ENCODE measurements at regions not wholly inside any gene's neighbourhood (a gene's known extent, or its start where the extent isn't known, plus 50 kb on each side); places are given as distances from the start of the nearest gene placed in this dataset.

DNA sequence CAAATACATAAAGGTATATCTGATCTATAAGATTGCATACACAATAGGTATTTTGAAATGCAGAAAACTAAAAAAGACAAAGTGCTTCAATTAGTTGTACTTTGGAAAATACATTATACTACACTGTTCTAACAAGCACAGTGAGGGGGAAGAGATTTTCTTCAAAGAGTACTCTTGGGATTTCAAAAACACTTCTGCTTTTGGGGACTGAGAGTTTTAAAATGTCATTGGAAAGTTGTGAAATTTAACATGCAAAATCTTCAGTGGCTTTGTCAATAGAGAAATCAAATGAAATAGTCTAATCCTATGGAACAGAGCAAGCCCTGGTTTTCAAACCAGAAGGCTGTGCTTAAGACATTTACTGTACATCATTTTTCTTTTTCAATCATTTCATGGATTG lies 322.2 kb upstream of the SEMA6D start:
- Histone ChIP-seq H3K23ac (ENCODE audit: insufficient read length, low read depth, low read length) (no peak overlapping the region), H3K23me2 (ENCODE audit: insufficient read length, low read depth, low read length, poor library complexity, severe bottlenecking) (no peaks in the 10 kb centered on the region), H3K4me2 (ENCODE audit: insufficient read depth, insufficient read length, low read length) (no peak overlapping the region), H3K18ac (ENCODE audit: insufficient read length, low read depth, low read length) (no peak overlapping the region), H3K4me1 (ENCODE audit: insufficient read depth, low read length) (peaks cover 3% of the 10 kb centered on the region; the same call in 1 of the 2 replicates), H4K20me1 (ENCODE audit: control insufficient read depth, insufficient read depth, insufficient read length) (no peaks in the 10 kb centered on the region), H2BK5ac (ENCODE audit: insufficient read length, low read length) (no peak overlapping the region), H4K91ac (ENCODE audit: insufficient read length, low read depth, low read length) (no peak overlapping the region), H3K9me3 (ENCODE audit: control insufficient read depth, low read depth, low read length) (no peaks in the 10 kb centered on the region), H3K27ac (ENCODE audit: insufficient read length, low read depth, low read length) (no peak overlapping the region), H3K56ac (ENCODE audit: insufficient read length, low read depth, low read length) (no peak overlapping the region), H3K9ac (ENCODE audit: extremely low read depth, insufficient read length, low read length) (no peak overlapping the region), H3T11ph (ENCODE audit: low read length) (no peak overlapping the region), H2BK15ac (ENCODE audit: low read depth, low read length) (no peak overlapping the region), H2BK120ac (ENCODE audit: low read depth, low read length, poor library complexity, severe bottlenecking) (no peak overlapping the region), H2BK20ac (ENCODE audit: low read depth, low read length, poor library complexity, severe bottlenecking) (no peak overlapping the region), H3K4ac (ENCODE audit: low read depth, low read length) (no peak overlapping the region), H4K5ac (ENCODE audit: insufficient read length, low read depth, low read length) (no peak overlapping the region), H3K14ac (ENCODE audit: insufficient read depth, low read length) (no peak overlapping the region), H2AFZ (ENCODE audit: low read length) (no peak overlapping the region), H3K27me3 (ENCODE audit: insufficient read depth, low read length) (no peaks in the 10 kb centered on the region), H4K8ac (replicated peaks; ENCODE audit: insufficient read length, low read depth, low read length) (no peak overlapping the region), H3K79me1 (ENCODE audit: insufficient read depth, low read depth, low read length, poor library complexity, severe bottlenecking) (no peaks in the 10 kb centered on the region), H2BK12ac (ENCODE audit: insufficient read length, low read depth, low read length) (no peak overlapping the region), H2AK5ac (ENCODE audit: insufficient read length, low read length) (no peak overlapping the region), H3K79me2 (ENCODE audit: insufficient read depth, low read length) (no peaks in the 10 kb centered on the region)
- Mint-ChIP-seq H3K4me3 (no peak overlapping the region), H3K4me1 (peaks cover 26 to 33% of the 10 kb centered on the region in 2 experiments), H3K9me3 (no peaks in the 10 kb centered on the region), H3K27ac (no peak overlapping the region), H3K36me3 (ENCODE audit: insufficient read depth in 1 of 3, low read depth in 3 of 3) (no peaks in the 10 kb centered on the region), H3K27me3 (ENCODE audit: low read depth) (no peaks in the 10 kb centered on the region; the same call in 1 of the 2 replicates)
- no peak for DNase-seq
- TF ChIP-seq, protein P1, sequence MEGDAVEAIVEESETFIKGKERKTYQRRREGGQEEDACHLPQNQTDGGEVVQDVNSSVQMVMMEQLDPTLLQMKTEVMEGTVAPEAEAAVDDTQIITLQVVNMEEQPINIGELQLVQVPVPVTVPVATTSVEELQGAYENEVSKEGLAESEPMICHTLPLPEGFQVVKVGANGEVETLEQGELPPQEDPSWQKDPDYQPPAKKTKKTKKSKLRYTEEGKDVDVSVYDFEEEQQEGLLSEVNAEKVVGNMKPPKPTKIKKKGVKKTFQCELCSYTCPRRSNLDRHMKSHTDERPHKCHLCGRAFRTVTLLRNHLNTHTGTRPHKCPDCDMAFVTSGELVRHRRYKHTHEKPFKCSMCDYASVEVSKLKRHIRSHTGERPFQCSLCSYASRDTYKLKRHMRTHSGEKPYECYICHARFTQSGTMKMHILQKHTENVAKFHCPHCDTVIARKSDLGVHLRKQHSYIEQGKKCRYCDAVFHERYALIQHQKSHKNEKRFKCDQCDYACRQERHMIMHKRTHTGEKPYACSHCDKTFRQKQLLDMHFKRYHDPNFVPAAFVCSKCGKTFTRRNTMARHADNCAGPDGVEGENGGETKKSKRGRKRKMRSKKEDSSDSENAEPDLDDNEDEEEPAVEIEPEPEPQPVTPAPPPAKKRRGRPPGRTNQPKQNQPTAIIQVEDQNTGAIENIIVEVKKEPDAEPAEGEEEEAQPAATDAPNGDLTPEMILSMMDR (conservative IDR thresholded peaks at IDR 0.05), result no peak

All from H9 (cell line).